Sigmoid colon (tissue), 6 donors: ENCODE measurements at regions not wholly inside any gene's neighbourhood (a gene's known extent, or its start where the extent isn't known, plus 50 kb on each side); places are given as distances from the start of the nearest gene placed in this dataset.

ENCODE experiments used
- DNase-seq: peaks from one replicate; pipeline ENCODE4 v3.0.0-alpha.2; 2019
- H3K27ac ChIP-seq, 4 donors: fragments of 200-600 bp; sonication (generic); one replicate each; pipeline ENCODE4 v1.5.1; 2016 to 2019; ENCODE audit warnings: mild to moderate bottlenecking in 1 of 4
- H3K27me3 ChIP-seq, 3 donors: fragments of 200-600 bp; sonication (generic); one replicate each; pipeline ENCODE4 v1.5.1; 2019; ENCODE audit warnings: mild to moderate bottlenecking in 1 of 3
- H3K36me3 ChIP-seq, 4 donors: fragments of 200-600 bp; sonication (generic); one replicate each; pipeline ENCODE4 v1.5.1; 2016 to 2019
- H3K4me1 ChIP-seq, 4 donors: fragments of 200-600 bp; sonication (generic); one replicate each; pipeline ENCODE4 v1.5.1; 2017 to 2019
- H3K4me3 ChIP-seq, 4 donors: fragments of 200-600 bp; sonication (generic); one replicate each; pipeline ENCODE4 v1.5.1; 2017 to 2019; ENCODE audit warnings: mild to moderate bottlenecking in 2 of 4, moderate library complexity in 1 of 4
- H3K9me3 ChIP-seq, 4 donors: fragments of 200-600 bp in 3 of 4; sonication (generic) in 3 of 4; one replicate each; pipeline versions ENCODE4 v1.5.1 to v1.6.1; 2013 to 2019
- EP300 ChIP-seq, 4 donors: sonication (generic); formaldehyde crosslinking; IDR thresholded peaks; one replicate each; pipeline ENCODE4 v1.6.1; 2017; ENCODE audit warnings: antibody characterized with exemption in 4 of 4
- POLR2A ChIP-seq, 2 donors: fragments of 450-650 bp; IDR thresholded peaks; one replicate each; pipeline ENCODE4 v1.6.1; 2016; ENCODE audit warnings: antibody characterized with exemption in 2 of 2, mild to moderate bottlenecking in 2 of 2, moderate library complexity in 2 of 2
- POLR2AphosphoS5 ChIP-seq, 4 donors: sonication (generic); formaldehyde crosslinking; IDR thresholded peaks; one replicate each; pipeline ENCODE4 v1.6.1; 2017; ENCODE audit warnings: antibody characterized with exemption in 4 of 4
- WGBS, 2 donors: extraction: QIAGEN DNeasy Blood & Tissue Kit; methylation state at CpG; one replicate each; pipeline ENCODE4 v1.1.7; 2013; 5-methylcytosine and 5-hydroxymethylcytosine counted together
- intact Hi-C: fragments of 100-400 bp; cut with DNase I; formaldehyde crosslinking; loops from one replicate; pipeline ENCODE4 v1.15.1; 2023
- TF ChIP-seq, protein P1 (sequence below), 4 experiments: fragments of 450-650 bp in 3 of 4; fragments of 200-600 bp in 1 of 4; IDR thresholded peaks; one replicate each; pipeline ENCODE4 v1.5.1; 2016 to 2019; ENCODE audit warnings: antibody characterized with exemption in 4 of 4, mild to moderate bottlenecking in 3 of 4, moderate library complexity in 2 of 4
- donor health status: healthy with polysubstance abuse.
- donor health status: healthy.

- no peak for DNase-seq
- Histone ChIP-seq H3K4me1 (peaks cover 0 to 24% (median 13%) of the 10 kb centered on the region in 4 donors), H3K27ac (peak overlapping the region in 2 of 4 donors; percentile 4 to 22), H3K4me3 (no peak overlapping the region), H3K9me3 (no peaks in the 10 kb centered on the region), H3K36me3 (no peaks in the 10 kb centered on the region), H3K27me3 (no peaks in the 10 kb centered on the region)
- WGBS, 2 donors = 75 to 87% methylated on average over 4 of the region's 4 CpGs
- intact Hi-C loops = no loop called here
- TF ChIP-seq, protein P1, sequence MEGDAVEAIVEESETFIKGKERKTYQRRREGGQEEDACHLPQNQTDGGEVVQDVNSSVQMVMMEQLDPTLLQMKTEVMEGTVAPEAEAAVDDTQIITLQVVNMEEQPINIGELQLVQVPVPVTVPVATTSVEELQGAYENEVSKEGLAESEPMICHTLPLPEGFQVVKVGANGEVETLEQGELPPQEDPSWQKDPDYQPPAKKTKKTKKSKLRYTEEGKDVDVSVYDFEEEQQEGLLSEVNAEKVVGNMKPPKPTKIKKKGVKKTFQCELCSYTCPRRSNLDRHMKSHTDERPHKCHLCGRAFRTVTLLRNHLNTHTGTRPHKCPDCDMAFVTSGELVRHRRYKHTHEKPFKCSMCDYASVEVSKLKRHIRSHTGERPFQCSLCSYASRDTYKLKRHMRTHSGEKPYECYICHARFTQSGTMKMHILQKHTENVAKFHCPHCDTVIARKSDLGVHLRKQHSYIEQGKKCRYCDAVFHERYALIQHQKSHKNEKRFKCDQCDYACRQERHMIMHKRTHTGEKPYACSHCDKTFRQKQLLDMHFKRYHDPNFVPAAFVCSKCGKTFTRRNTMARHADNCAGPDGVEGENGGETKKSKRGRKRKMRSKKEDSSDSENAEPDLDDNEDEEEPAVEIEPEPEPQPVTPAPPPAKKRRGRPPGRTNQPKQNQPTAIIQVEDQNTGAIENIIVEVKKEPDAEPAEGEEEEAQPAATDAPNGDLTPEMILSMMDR (IDR thresholded peaks at IDR 0.05) = no peak
- TF ChIP-seq EP300 (IDR thresholded peaks at IDR 0.05) = no peak
- TF ChIP-seq POLR2A (IDR thresholded peaks at IDR 0.05) = no peak
- no peak for TF ChIP-seq POLR2AphosphoS5 (IDR thresholded peaks at IDR 0.05)
These were observed 264.7 kb upstream of the ROPN1 start for GRCh38 chr3:124256599-124256998.

DNA sequence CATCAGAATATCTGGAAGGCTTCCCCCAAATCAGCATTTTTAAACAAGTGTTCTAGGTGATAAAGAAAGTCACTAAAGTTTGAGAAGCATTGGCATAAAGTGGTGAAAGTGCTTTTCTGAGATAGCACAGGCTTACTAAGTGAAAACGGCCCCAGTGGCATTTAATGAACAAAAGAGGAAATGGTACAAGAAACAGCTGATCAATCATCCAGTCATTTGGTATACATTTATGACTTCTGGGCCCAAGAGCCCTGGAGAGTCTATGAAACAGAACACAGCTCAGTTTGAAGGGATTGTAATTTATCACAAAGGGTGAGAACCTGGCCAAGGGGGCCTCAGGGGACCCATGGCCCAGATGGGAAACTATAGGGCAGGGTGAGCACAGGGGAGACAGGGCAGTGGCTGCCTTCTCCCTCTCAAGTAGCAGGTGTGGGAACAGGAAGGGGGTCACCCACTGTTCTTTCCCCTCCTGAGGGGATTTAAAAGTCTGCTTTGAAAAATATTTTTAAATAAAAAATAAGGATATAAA is 265.5 kb upstream of the ROPN1 start:
- 0% methylated on average over 1 of the region's 1 CpG for WGBS, 2 donors
- no peak for DNase-seq
- intact Hi-C loops = no loop called here
- Histone ChIP-seq H3K4me1 (peaks cover 0 to 24% (median 13%) of the 10 kb centered on the region in 4 donors), H3K9me3 (no peaks in the 10 kb centered on the region), H3K27ac (peak overlapping the region in 2 of 4 donors; percentile 22 to 62), H3K27me3 (no peaks in the 10 kb centered on the region), H3K4me3 (no peak overlapping the region), H3K36me3 (no peaks in the 10 kb centered on the region)
- TF ChIP-seq, protein P1 (IDR thresholded peaks at IDR 0.05) = no peak
- no peak for TF ChIP-seq POLR2A (IDR thresholded peaks at IDR 0.05)

DNA sequence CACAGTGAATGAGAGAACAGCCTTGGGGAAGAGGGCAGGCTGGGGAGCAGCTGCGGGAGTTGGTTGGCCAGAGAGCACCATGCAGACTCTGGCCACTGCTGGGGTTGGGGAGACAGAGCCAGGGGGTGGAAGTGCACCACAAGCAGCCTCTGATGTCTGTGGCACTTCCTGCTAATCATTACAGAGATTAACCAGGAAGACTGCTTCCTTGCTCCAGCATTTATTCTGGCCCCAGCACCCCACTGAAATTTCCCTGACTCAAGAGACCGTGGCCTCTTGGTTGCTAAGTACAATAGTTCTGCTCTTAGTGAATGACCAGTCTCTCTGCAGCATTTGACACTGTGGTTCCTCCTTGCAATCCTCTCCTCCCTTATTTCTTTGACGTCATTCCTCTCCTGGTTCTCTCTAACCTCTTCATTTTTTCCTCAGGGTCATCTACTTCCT is 266.2 kb upstream of the ROPN1 start:
- Histone ChIP-seq H3K4me1 (peaks cover 0 to 24% (median 14%) of the 10 kb centered on the region in 4 donors), H3K27me3 (no peaks in the 10 kb centered on the region), H3K4me3 (no peak overlapping the region), H3K36me3 (no peaks in the 10 kb centered on the region), H3K27ac (peak overlapping the region in 1 of 4 donors; percentile 22), H3K9me3 (no peaks in the 10 kb centered on the region)
- no peak for DNase-seq
- intact Hi-C loops = no loop called here
- WGBS, 2 donors = 76 to 88% methylated on average over 3 of the region's 3 CpGs
- TF ChIP-seq POLR2A (IDR thresholded peaks at IDR 0.05) = no peak
- TF ChIP-seq, protein P1 (IDR thresholded peaks at IDR 0.05) = no peak

GRCh38 chr3:124260206-124260915 is 268.4 kb upstream of the ROPN1 start:
- Histone ChIP-seq H3K4me3 (no peak overlapping the region), H3K9me3 (no peaks in the 10 kb centered on the region), H3K36me3 (no peaks in the 10 kb centered on the region), H3K27ac (peak overlapping the region in 3 of 4 donors; percentile 9 to 66 (median 18)), H3K4me1 (peaks cover 0 to 36% (median 15%) of the 10 kb centered on the region in 4 donors), H3K27me3 (no peaks in the 10 kb centered on the region)
- TF ChIP-seq, protein P1 (IDR thresholded peaks at IDR 0.05) = no peak
- TF ChIP-seq POLR2A (IDR thresholded peaks at IDR 0.05) (no peak), EP300 (IDR thresholded peaks at IDR 0.05) (no peak), POLR2AphosphoS5 (IDR thresholded peaks at IDR 0.05) (no peak)
- intact Hi-C loops = no loop called here
- WGBS, 2 donors = 81 to 86% methylated on average over 1 of the region's 1 CpG
- DNase-seq = peak; percentile 78
